ENCODE measurements at regions not wholly inside any gene's neighbourhood (a gene's known extent, or its start where the extent isn't known, plus 50 kb on each side); places are given as distances from the start of the nearest gene placed in this dataset.

DNA sequence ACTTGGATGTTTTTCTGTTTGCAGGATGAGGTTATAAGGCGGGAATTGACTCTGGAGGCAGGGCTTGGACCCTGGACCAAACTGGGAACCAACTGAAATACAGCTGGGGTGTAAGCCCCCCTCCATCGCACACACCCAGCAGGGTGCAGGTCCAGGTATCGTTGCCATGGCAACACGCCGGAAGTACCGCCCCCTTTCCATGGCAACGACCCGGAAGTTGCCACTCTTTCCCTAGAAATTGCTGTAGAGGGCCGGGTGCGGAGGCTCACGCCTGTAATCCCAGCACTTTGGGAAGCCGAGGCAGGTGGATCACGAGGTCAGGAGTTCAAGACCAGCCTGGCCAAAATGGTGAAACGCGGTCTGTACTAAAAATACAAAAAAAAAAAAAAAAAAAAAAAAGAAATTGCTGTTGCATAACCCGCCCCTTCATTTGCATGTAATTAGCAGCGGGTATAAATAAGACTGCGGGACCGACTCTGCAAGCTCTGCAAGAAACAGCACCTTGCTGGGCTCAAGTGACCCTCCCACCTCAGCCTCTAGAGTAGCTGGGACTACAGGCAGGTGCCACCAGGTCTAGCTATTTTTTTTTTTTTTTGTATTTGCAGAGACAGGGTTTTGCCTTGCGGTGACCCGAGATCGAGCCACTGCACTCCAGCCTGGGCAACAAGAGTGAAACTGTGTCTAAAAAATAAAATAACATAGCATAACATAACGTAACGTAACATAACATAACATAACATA, 139.6 kb downstream of the CRLF2 start:
- TF ChIP-seq, protein P1, sequence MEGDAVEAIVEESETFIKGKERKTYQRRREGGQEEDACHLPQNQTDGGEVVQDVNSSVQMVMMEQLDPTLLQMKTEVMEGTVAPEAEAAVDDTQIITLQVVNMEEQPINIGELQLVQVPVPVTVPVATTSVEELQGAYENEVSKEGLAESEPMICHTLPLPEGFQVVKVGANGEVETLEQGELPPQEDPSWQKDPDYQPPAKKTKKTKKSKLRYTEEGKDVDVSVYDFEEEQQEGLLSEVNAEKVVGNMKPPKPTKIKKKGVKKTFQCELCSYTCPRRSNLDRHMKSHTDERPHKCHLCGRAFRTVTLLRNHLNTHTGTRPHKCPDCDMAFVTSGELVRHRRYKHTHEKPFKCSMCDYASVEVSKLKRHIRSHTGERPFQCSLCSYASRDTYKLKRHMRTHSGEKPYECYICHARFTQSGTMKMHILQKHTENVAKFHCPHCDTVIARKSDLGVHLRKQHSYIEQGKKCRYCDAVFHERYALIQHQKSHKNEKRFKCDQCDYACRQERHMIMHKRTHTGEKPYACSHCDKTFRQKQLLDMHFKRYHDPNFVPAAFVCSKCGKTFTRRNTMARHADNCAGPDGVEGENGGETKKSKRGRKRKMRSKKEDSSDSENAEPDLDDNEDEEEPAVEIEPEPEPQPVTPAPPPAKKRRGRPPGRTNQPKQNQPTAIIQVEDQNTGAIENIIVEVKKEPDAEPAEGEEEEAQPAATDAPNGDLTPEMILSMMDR (IDR thresholded peaks at IDR 0.05): no peak
- TF ChIP-seq EZH2 (IDR thresholded peaks at IDR 0.05; ENCODE audit: borderline replicate concordance, insufficient read depth, low read depth, low read length, poor library complexity, severe bottlenecking): no peak
